OCI-LY7 (cell line): ENCODE measurements at regions not wholly inside any gene's neighbourhood (a gene's known extent, or its start where the extent isn't known, plus 50 kb on each side); places are given as distances from the start of the nearest gene placed in this dataset.

Experiments used
- CTCF ChIP-seq: fragments of 200-600 bp; sonication (generic); conservative IDR thresholded peaks from 2 replicates; pipeline ENCODE4 v1.5.1; 2014; ENCODE audit warnings: mild to moderate bottlenecking, antibody characterized with exemption, low read length, moderate library complexity, mixed read lengths
- EZH2phosphoT487 ChIP-seq: fragments of 200-600 bp; sonication (generic); IDR thresholded peaks from 2 replicates; pipeline ENCODE4 v1.6.1; 2018; ENCODE audit warnings: low read depth, borderline replicate concordance, mild to moderate bottlenecking, mixed run types, antibody characterized with exemption, low read length, moderate library complexity, mixed read lengths

GRCh38 chr10:45564303-45564959 lies 108.1 kb downstream of the ZFAND4 start:
- TF ChIP-seq CTCF: no peak
- TF ChIP-seq EZH2phosphoT487: no peak
